HG02852 (cell line): ENCODE measurements at regions not wholly inside any gene's neighbourhood (a gene's known extent, or its start where the extent isn't known, plus 50 kb on each side); places are given as distances from the start of the nearest gene placed in this dataset.

Experiments
- ATAC-seq: cut with Tn5 transposase; IDR thresholded peaks from one replicate; pipeline ENCODE4 v1.9.1; 2021; ENCODE audit warnings: mild to moderate bottlenecking, moderate library complexity; ENCODE audit not compliant: unreplicated experiment

GRCh38 chr18:31213641-31214040 is 51.0 kb upstream of the DSC1 start:
- ATAC-seq = no peak

DNA sequence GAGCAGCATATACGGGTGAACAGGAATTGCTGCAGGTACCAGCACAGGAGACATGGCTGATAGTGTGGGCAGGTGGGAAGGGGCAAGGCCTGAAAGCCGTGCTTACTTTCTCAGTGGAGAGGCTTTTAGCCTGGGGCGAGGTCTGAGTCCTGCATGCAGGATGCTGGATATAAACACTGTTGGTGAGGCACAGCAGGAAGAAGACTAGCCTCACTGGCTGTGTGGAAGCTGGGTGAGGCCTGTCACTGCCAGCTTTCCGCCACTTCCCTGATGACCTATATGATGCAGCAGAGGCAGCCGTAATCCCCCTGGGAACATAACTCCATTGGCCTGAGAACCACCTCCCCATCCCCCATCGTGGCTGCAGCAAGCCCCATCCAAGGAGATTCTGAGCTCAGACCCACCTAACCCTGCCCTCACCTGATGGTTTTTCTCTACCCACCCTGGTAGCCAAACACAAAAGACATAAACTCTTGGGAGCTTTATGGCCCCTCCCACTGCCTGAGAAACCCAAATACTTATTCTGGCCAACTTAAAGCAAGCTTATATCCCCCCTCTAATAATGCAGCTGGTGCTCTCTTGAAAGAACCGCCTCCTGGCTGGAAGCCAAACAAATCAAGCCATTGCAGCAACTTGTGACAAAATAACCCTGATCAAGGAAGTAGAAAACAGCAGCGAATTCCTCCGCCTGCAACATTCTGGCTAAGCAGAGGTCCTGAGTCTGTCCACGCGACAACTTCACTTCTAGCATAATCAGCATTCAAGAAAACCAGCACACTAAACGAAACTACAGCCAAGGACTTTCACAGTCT is 54.6 kb upstream of the DSC1 start:
- no peak for ATAC-seq

GRCh38 chr18:31218671-31219383 is 56.2 kb upstream of the DSC1 start:
- ATAC-seq = no peak

DNA sequence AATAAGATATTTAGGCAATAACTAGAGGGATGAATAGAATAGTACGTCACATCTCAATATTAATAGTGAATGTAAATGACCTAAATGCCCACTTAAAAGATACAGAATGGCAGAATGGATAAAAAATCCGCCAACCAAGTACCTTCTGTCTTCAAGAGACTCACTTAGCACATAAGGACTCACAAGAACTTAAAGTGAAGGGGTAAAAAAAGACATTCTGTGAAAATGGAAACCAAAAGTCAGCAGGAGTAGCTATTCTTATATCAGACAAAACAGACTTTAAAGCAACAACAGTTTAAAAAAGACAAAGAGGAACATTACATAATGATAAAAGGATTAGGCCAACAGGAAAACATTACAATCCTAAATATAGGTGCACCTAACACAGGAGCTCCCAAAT is 56.7 kb upstream of the DSC1 start:
- no peak for ATAC-seq

GRCh38 chr18:31223371-31223770 is 60.7 kb upstream of the DSC1 start:
- no peak for ATAC-seq

DNA sequence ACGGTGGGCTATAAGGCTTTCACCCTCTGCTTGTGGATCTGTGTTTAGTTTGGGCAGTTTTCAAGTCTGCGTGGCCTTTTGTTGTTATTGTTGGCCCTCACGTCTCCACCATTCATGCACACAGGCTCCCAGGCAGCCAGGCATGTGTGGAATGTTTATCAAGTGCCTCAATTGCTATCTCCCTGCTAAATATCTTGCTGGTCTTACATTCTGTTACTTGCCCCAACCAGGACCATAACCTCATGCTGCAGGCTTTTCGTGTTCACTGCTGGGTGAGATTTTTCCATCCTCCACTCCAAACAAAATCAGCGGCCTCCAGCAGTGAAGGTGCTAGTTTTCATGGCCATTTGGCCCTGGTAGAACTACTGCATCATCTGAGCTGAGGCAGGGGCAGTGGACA is 63.0 kb upstream of the DSC1 start:
- ATAC-seq = no peak

DNA sequence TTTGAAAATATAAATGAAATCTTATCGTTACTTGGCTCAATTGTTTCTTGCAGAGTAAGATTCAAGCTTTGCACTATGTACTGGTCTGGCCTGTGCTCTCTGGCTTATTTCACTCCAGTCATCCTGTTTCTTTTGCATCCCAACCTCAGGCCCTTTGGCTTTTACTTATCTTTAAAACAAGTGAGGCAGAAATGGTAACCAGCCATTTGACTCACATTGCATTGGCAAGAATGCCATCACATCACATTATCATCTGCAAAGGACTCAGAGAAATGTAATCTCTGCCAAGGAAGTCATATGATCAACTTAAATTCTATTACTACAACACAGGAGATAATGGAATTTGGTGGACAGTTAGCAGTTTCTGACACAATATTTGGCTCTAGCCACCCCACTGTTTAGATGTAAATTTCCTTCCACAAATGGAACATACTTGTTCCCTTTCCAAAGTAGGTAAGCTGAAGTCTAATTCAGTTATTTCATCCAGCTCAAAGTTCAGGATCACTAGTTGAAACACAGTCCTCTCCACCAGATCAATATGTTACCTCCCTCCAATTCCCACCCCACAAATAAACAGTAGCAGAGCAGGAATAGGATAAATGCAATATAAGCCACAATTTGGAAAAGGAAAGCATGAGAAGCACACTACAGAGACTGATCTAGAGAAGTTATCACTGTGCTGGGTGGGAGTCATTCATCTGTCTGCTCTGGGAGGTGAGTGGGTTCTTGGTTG is 65.0 kb upstream of the DSC1 start:
- no peak for ATAC-seq

GRCh38 chr18:31229829-31230228 is 67.2 kb upstream of the DSC1 start:
- ATAC-seq = peak; percentile 36

GRCh38 chr18:31230495-31230894 is 67.8 kb upstream of the DSC1 start:
- peak; percentile 81 for ATAC-seq

GRCh38 chr18:31232013-31232412 is 69.4 kb upstream of the DSC1 start:
- no peak for ATAC-seq

- no peak for ATAC-seq
These were observed 70.2 kb upstream of the DSC1 start for GRCh38 chr18:31232775-31233424.

DNA sequence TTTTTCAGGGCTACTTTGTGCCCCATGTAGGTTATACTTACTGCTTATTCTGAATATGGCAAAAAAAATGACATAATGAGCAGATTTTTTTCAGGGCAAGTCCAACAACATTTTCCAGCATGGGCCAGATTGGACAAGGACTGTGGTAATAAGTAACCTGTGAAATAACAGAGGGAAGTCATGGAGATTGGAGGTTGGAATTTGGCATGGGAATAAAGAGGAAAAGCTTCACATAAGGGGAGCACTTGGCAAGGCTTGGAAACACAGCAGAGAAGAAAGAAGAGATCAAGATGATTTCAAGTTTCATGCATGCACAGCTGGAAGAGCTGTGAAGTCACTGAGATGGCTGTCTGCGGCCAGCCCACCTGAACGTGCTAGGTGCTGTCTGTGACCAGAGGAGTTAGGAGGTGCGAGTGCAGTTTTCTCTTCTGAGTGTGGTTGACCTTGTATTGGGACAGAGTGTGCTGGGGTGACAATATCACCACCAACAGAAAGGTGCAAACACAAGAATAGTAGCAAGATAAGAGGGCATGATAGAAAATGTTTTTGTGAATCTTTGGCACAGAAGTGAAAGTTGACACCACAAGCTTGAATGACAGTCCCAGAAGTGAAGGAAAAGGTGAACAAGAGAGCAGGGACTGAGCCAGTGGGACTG is 71.1 kb upstream of the DSC1 start:
- ATAC-seq = no peak

DNA sequence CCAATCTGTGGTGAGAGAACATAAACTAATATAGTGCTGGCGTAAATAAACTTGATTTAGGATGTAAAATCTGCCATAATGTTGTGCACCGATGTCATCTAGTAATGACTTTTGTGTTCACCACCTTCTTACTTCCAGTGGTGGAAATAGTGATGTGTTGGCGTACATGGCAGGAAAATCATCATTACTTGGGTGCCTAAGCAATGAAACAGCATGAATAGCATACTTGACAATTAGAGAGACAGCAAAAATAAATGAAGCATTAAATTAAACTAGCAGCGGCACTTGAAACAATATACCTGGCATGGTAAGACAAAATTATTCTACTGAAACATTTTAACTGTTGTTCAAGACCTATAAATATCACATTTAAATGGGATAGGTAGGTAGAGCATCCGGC is 73.2 kb upstream of the DSC1 start:
- no peak for ATAC-seq

- ATAC-seq = no peak
These were observed 74.5 kb upstream of the DSC1 start for GRCh38 chr18:31237142-31237541.

GRCh38 chr18:31241425-31241824 is 76.5 kb upstream of the DSG1 start:
- no peak for ATAC-seq

DNA sequence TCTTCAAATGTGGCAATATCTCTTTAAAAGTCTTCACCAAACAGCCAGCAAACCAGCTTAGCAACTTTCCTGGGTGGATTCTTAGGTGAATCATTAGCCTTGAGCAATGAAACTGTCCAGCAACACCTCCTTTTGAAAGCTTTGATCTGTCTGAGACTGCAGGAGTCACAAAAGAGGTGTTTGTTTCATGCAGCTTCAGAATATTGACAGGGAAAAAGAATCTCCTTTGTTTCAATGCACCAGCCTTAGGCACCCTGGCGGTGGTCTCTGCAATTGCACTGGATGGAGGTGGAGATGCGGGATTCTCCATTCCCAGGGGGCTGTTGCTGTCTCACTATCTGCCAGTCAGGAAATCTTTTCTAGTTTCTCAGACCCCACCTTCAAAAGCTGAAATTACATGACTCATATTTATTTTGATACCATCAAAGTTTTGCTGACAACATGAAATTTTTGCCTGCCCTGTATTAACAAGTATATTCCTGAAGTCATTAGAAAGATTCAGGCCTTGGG is 76.0 kb upstream of the DSG1 start:
- no peak for ATAC-seq

DNA sequence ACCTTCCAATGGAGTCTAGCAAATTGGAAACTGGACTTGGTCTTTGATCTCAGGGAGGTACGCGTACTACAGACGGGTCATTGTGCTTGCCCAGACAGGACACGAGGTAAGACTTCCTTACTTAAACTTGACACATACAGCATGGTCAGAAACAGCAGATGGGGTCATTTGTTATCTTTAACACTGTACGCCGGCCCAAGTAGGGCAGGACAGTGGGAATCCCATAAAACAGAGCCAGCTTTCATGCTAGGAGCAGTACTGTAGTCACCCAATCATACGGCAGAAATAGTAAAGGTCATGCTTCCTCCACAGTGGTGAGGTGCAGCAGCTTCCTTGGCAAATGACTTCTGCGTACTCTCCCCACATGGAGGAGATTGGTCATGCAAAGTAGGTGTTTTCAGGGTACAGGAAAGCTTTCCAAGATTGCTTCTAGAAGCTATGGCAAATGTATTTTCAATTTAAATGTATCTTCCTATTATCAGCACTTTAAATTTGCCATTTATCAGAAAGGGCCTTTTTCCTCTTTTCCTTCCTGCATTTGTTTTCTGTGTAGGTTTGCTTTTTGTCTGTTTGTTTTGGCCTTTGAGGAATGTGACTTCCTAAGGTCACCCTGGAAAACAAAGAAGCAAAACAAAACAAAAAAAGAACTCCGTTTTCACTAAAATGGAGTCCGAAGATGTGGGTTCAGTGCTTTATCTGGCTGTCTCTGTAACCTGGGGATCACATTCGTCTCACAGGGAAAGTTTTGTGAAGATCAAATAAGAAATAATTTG is 74.0 kb upstream of the DSG1 start:
- ATAC-seq = no peak

GRCh38 chr18:31244771-31245394 is 73.1 kb upstream of the DSG1 start:
- no peak for ATAC-seq

DNA sequence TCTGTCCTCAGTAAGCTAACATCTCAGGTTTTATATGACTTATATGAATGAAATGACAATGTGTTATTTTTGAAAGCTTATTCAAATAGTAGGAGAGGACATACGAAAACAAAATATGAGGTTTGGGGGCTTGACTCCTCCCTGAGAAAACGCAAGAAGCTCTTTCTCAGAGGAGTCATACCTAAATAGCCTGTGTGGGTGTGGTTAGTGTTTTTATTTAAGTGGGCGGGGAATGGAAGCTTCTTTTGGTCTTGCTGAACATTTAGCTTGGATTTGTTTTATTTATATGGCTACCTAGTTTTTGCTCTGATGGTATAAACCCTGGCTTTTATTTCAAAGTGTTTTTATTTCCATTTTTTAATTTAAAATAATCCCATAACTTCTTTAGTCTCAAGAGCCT is 72.1 kb upstream of the DSG1 start:
- no peak for ATAC-seq
